ENCODE measurements at regions not wholly inside any gene's neighbourhood (a gene's known extent, or its start where the extent isn't known, plus 50 kb on each side); places are given as distances from the start of the nearest gene placed in this dataset.

- no peak overlapping the region for H3K56ac ChIP-seq (ENCODE audit: extremely low read depth, insufficient read depth, low read length)
- TF ChIP-seq MAZ (IDR thresholded peaks at IDR 0.05; ENCODE audit: borderline replicate concordance, low read depth, low read length) (no peak), CEBPB (IDR thresholded peaks at IDR 0.05; ENCODE audit: low read depth, low read length) (no peak), MAFK (IDR thresholded peaks at IDR 0.05; ENCODE audit: low read depth, low read length) (no peak), FOS (IDR thresholded peaks at IDR 0.05; ENCODE audit: low read depth, low read length) (no peak), RAD21 (IDR thresholded peaks at IDR 0.05; ENCODE audit: low read length) (no peak), BHLHE40 (IDR thresholded peaks at IDR 0.05; ENCODE audit: low read depth, low read length) (no peak), SMC3 (IDR thresholded peaks at IDR 0.05; ENCODE audit: low read depth, low read length) (no peak), CHD1 (IDR thresholded peaks at IDR 0.05; ENCODE audit: low read depth, low read length) (no peak), USF2 (IDR thresholded peaks at IDR 0.05; ENCODE audit: low read depth, low read length) (no peak), MXI1 (IDR thresholded peaks at IDR 0.05; ENCODE audit: borderline replicate concordance, low read depth, low read length) (no peak), NFE2L2 (IDR thresholded peaks at IDR 0.05; ENCODE audit: low read depth, low read length) (no peak), POLR2A (IDR thresholded peaks at IDR 0.05; ENCODE audit: low read depth, low read length) (no peak), RCOR1 (IDR thresholded peaks at IDR 0.05; ENCODE audit: insufficient replicate concordance, low read length) (no peak), RFX5 (IDR thresholded peaks at IDR 0.05; ENCODE audit: low read depth, low read length) (no peak)
- TF ChIP-seq, protein P1, sequence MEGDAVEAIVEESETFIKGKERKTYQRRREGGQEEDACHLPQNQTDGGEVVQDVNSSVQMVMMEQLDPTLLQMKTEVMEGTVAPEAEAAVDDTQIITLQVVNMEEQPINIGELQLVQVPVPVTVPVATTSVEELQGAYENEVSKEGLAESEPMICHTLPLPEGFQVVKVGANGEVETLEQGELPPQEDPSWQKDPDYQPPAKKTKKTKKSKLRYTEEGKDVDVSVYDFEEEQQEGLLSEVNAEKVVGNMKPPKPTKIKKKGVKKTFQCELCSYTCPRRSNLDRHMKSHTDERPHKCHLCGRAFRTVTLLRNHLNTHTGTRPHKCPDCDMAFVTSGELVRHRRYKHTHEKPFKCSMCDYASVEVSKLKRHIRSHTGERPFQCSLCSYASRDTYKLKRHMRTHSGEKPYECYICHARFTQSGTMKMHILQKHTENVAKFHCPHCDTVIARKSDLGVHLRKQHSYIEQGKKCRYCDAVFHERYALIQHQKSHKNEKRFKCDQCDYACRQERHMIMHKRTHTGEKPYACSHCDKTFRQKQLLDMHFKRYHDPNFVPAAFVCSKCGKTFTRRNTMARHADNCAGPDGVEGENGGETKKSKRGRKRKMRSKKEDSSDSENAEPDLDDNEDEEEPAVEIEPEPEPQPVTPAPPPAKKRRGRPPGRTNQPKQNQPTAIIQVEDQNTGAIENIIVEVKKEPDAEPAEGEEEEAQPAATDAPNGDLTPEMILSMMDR (conservative IDR thresholded peaks at IDR 0.05; ENCODE audit: low read depth, low read length), result no peak
- TF ChIP-seq, protein P2, sequence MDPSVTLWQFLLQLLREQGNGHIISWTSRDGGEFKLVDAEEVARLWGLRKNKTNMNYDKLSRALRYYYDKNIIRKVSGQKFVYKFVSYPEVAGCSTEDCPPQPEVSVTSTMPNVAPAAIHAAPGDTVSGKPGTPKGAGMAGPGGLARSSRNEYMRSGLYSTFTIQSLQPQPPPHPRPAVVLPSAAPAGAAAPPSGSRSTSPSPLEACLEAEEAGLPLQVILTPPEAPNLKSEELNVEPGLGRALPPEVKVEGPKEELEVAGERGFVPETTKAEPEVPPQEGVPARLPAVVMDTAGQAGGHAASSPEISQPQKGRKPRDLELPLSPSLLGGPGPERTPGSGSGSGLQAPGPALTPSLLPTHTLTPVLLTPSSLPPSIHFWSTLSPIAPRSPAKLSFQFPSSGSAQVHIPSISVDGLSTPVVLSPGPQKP (IDR thresholded peaks at IDR 0.05; ENCODE audit: borderline replicate concordance, low read depth, low read length), result no peak
- POLR2A ChIA-PET (ENCODE audit: unreplicated experiment), result no interaction called here
- ATAC-seq (ENCODE audit: low read depth) (no peak), DNase-seq (peak; percentile 30)
- no peak overlapping the region; the same call in 1 of the 2 replicates for H4K91ac ChIP-seq (ENCODE audit: insufficient read depth, low read depth, low read length)
- peak overlapping the region; percentile 37; the same call in 1 of the 2 replicates for H3K23ac ChIP-seq (ENCODE audit: low read depth, low read length)
- H2AFZ ChIP-seq (replicated peaks; ENCODE audit: low read length, poor library complexity), result no peak overlapping the region
- H4K20me1 ChIP-seq (ENCODE audit: insufficient read depth, low read length), result no peaks in the 10 kb centered on the region
- no CpG with 5 or more reads among the region's 2 CpGs for WGBS, 2 experiments (ENCODE audit: extremely low coverage in 2 of 2, insufficient read length in 1 of 2)
- H3K36me3 ChIP-seq (ENCODE audit: control insufficient read depth, insufficient read depth, low read length), result no peaks in the 10 kb centered on the region
- peak overlapping the region in 1 of 2 experiments; percentile 64; a peak in 2 of 4 replicates for H4K8ac ChIP-seq (ENCODE audit: low read depth in 2 of 2, low read length in 2 of 2)
- H2AK5ac ChIP-seq (ENCODE audit: low read depth, low read length), result peak overlapping the region; percentile 13
- H3K9ac ChIP-seq (ENCODE audit: low read depth, low read length), result no peak overlapping the region
- no TSS peak for BruUV-seq (replicated peaks)
- peak overlapping the region; percentile 70 for H2BK120ac ChIP-seq (ENCODE audit: low read depth, low read length)
- H4K5ac ChIP-seq (ENCODE audit: low read depth, low read length), result peak overlapping the region; percentile 41; the same call in 1 of the 2 replicates
- peaks cover 26% of the 10 kb centered on the region for H3K4me1 ChIP-seq (ENCODE audit: control insufficient read depth, insufficient read depth, low read length)
- H2BK20ac ChIP-seq (ENCODE audit: low read depth, low read length), result peak overlapping the region; percentile 69; the same call in 1 of the 2 replicates
- H2BK15ac ChIP-seq (ENCODE audit: low read depth, low read length), result peak overlapping the region; percentile 82; the same call in 2 of the 3 replicates
- intact Hi-C loops (cut with micrococcal nuclease), result no loop called here
- peaks cover 18% of the 10 kb centered on the region for H3K9me1 ChIP-seq (ENCODE audit: insufficient read depth, low read length)
- CTCF ChIA-PET, result interaction anchor here (0.9 to 1.5 kb wide), 2 partner anchors 24 to 41 kb away, joined by 3 read pairs; no protein-coding TSS in a partner anchor
- H3K9me3 ChIP-seq (ENCODE audit: control insufficient read depth, insufficient read depth, low read length), result no peaks in the 10 kb centered on the region
- H3K4me3 ChIP-seq (ENCODE audit: insufficient read depth, low read depth, low read length), result no peak overlapping the region
- H2AK9ac ChIP-seq (replicated peaks; ENCODE audit: low read depth, low read length, poor library complexity), result no peak overlapping the region
- no peak overlapping the region for H3K4me2 ChIP-seq (ENCODE audit: low read depth, low read length)
- peak overlapping the region; percentile 16; the same call in 1 of the 2 replicates for H3K14ac ChIP-seq (replicated peaks; ENCODE audit: low read depth, low read length)
- in situ Hi-C loops (cut with MboI; ENCODE audit: low sequenced_read_pairs), result no loop called here
- no peak overlapping the region for H3K27ac ChIP-seq (ENCODE audit: insufficient read depth, low read length)
- H3K27me3 ChIP-seq (ENCODE audit: control insufficient read depth, insufficient read depth, low read length), result no peaks in the 10 kb centered on the region
- H2BK5ac ChIP-seq (ENCODE audit: low read depth, low read length, poor library complexity, severe bottlenecking), result no peak overlapping the region
- dilution Hi-C loops (cut with HindIII; ENCODE audit: low sequenced_read_pairs, unreplicated experiment), result no loop called here
- peak overlapping the region; percentile 42; the same call in 1 of the 2 replicates for H3K18ac ChIP-seq (ENCODE audit: low read depth, low read length)
- peak overlapping the region; percentile 42 for H3K4ac ChIP-seq (ENCODE audit: low read depth, low read length)
- H3K79me1 ChIP-seq (ENCODE audit: low read depth in 1 of 2, low read length in 2 of 2), result peaks cover 6 to 16% of the 10 kb centered on the region in 2 experiments; a peak in 2 of 4 replicates
Measured at GRCh38 chr3:150252462-150252861, 155.6 kb upstream of the TSC22D2 start.

Data from IMR-90 (cell line).